HG02798 (cell line): ENCODE measurements at regions not wholly inside any gene's neighbourhood (a gene's known extent, or its start where the extent isn't known, plus 50 kb on each side); places are given as distances from the start of the nearest gene placed in this dataset.
"Not testable (repeated sequence)": the region's sequence is repeated elsewhere in the genome, so short reads cannot be mapped to it uniquely, and the experiment has no call there.

Experiments used
- ATAC-seq: cut with Tn5 transposase; IDR thresholded peaks from one replicate; pipeline ENCODE4 v1.9.1; 2021; ENCODE audit warnings: mild to moderate bottlenecking; ENCODE audit not compliant: unreplicated experiment, poor library complexity

GRCh38 chr13:88183440-88183839, 512.3 kb downstream of the SLITRK5 start:
- ATAC-seq: no peak

GRCh38 chr13:88188986-88189385, 517.8 kb downstream of the SLITRK5 start:
- no peak for ATAC-seq

GRCh38 chr13:88189728-88190127, 518.6 kb downstream of the SLITRK5 start:
- no peak for ATAC-seq

- no peak for ATAC-seq
These were observed 524.9 kb downstream of the SLITRK5 start for GRCh38 chr13:88196106-88196505.

GRCh38 chr13:88217372-88217771, 546.2 kb downstream of the SLITRK5 start:
- no peak for ATAC-seq

- no peak for ATAC-seq
These were observed 546.7 kb downstream of the SLITRK5 start for GRCh38 chr13:88217883-88218282.

- ATAC-seq: no peak
These were observed 552.8 kb downstream of the SLITRK5 start for GRCh38 chr13:88223958-88224357.

GRCh38 chr13:88235441-88235840, 564.3 kb downstream of the SLITRK5 start:
- ATAC-seq: no peak

GRCh38 chr13:88246239-88246638, 575.1 kb downstream of the SLITRK5 start:
- ATAC-seq: no peak

GRCh38 chr13:88248393-88248792, 577.2 kb downstream of the SLITRK5 start:
- no peak for ATAC-seq

GRCh38 chr13:88257706-88258105, 586.5 kb downstream of the SLITRK5 start:
- ATAC-seq: no peak

- ATAC-seq: no peak
These were observed 592.6 kb downstream of the SLITRK5 start for GRCh38 chr13:88263808-88264207.

- ATAC-seq: no peak
These were observed 610.7 kb downstream of the SLITRK5 start for GRCh38 chr13:88281841-88282240.

GRCh38 chr13:88285329-88285728, 614.2 kb downstream of the SLITRK5 start:
- ATAC-seq: no peak

GRCh38 chr13:88288326-88288725, 617.2 kb downstream of the SLITRK5 start:
- ATAC-seq: no peak

GRCh38 chr13:88291731-88292130, 620.6 kb downstream of the SLITRK5 start:
- ATAC-seq: not testable (repeated sequence)

GRCh38 chr13:88294368-88294767, 623.2 kb downstream of the SLITRK5 start:
- no peak for ATAC-seq

- ATAC-seq: no peak
These were observed 632.0 kb downstream of the SLITRK5 start for GRCh38 chr13:88303157-88303556.

GRCh38 chr13:88303605-88304004, 632.4 kb downstream of the SLITRK5 start:
- no peak for ATAC-seq

- no peak for ATAC-seq
These were observed 643.3 kb downstream of the SLITRK5 start for GRCh38 chr13:88314496-88314895.

GRCh38 chr13:88329066-88329465, 657.9 kb downstream of the SLITRK5 start:
- no peak for ATAC-seq

GRCh38 chr13:88339271-88339741, 668.1 kb downstream of the SLITRK5 start:
- ATAC-seq: no peak
